Testis (tissue), 2 donors: ENCODE measurements at regions not wholly inside any gene's neighbourhood (a gene's known extent, or its start where the extent isn't known, plus 50 kb on each side); places are given as distances from the start of the nearest gene placed in this dataset.

Experiments
- DNase-seq: peaks from one replicate; pipeline ENCODE4 v3.0.0-alpha.2; 2019
- H3K27ac ChIP-seq, 2 donors: fragments of 200-600 bp; sonication (generic); one replicate each; pipeline ENCODE4 v1.5.1; 2019
- H3K27me3 ChIP-seq: fragments of 200-600 bp; sonication (generic); one replicate; pipeline ENCODE4 v1.5.1; 2019
- H3K36me3 ChIP-seq: fragments of 200-600 bp; sonication (generic); one replicate; pipeline ENCODE4 v1.5.1; 2017; ENCODE audit warnings: low read depth; ENCODE audit errors: missing control alignments
- H3K4me1 ChIP-seq: fragments of 200-600 bp; sonication (generic); one replicate; pipeline ENCODE4 v1.5.1; 2019
- H3K4me3 ChIP-seq, 2 donors: fragments of 200-600 bp; sonication (generic); one replicate each; pipeline ENCODE4 v1.5.1; 2017 to 2019
- H3K9me3 ChIP-seq: fragments of 200-600 bp; sonication (generic); one replicate; pipeline ENCODE4 v1.5.1; 2017
- CTCF ChIP-seq, 3 experiments: fragments of 450-650 bp in 2 of 3; fragments of 200-600 bp in 1 of 3; sonication (generic) in 1 of 3; IDR thresholded peaks; one replicate each; pipeline ENCODE4 v1.5.1; 2016 to 2019; ENCODE audit warnings: antibody characterized with exemption in 3 of 3, mild to moderate bottlenecking in 2 of 3, moderate library complexity in 1 of 3
- POLR2A ChIP-seq: fragments of 450-650 bp; IDR thresholded peaks from one replicate; pipeline ENCODE4 v1.6.1; 2017; ENCODE audit warnings: antibody characterized with exemption, mild to moderate bottlenecking, moderate library complexity
- WGBS, 2 donors: methylation state at CpG; one replicate each; pipeline ENCODE4 v1.1.5; 2018; 5-methylcytosine and 5-hydroxymethylcytosine counted together
- intact Hi-C: fragments of 100-400 bp; cut with DNase I; formaldehyde crosslinking; loops from one replicate; pipeline ENCODE4 v1.15.1; 2023; ENCODE audit warnings: low total_unique reads

- intact Hi-C loops, result no loop called here
- TF ChIP-seq POLR2A, result no peak
- no peak for TF ChIP-seq CTCF (IDR thresholded peaks at IDR 0.05)
- Histone ChIP-seq H3K27me3 (no peaks in the 10 kb centered on the region), H3K4me3 (no peak overlapping the region), H3K9me3 (no peaks in the 10 kb centered on the region), H3K4me1 (no peaks in the 10 kb centered on the region), H3K36me3 (no peaks in the 10 kb centered on the region), H3K27ac (no peak overlapping the region)
- WGBS, 2 donors, result 84 to 94% methylated on average over 2 of the region's 2 CpGs
- DNase-seq, result no peak
Observed at GRCh38 chr6:90928051-90928450, 341.2 kb upstream of the MAP3K7 start.

- WGBS, 2 donors, result 70 to 73% methylated on average over 4 of the region's 4 CpGs
- intact Hi-C loops, result no loop called here
- DNase-seq, result no peak
Observed at GRCh38 chr6:90925726-90926125, 338.9 kb upstream of the MAP3K7 start.

GRCh38 chr6:90922325-90922724, 335.5 kb upstream of the MAP3K7 start:
- TF ChIP-seq CTCF (IDR thresholded peaks at IDR 0.05) (no peak), POLR2A (no peak)
- no peaks in the 10 kb centered on the region for H3K4me1 ChIP-seq
- no peaks in the 10 kb centered on the region for H3K36me3 ChIP-seq
- H3K9me3 ChIP-seq, result no peaks in the 10 kb centered on the region
- H3K4me3 ChIP-seq, result no peak overlapping the region
- H3K27me3 ChIP-seq, result no peaks in the 10 kb centered on the region
- WGBS, 2 donors, result 88 to 95% methylated on average over 1 of the region's 1 CpG
- H3K27ac ChIP-seq, result no peak overlapping the region
- DNase-seq, result no peak
- intact Hi-C loops, result no loop called here

More at GRCh38 chr6:90925726-90926125, 338.9 kb upstream of the MAP3K7 start:
- H3K27ac ChIP-seq, result no peak overlapping the region
- H3K9me3 ChIP-seq, result no peaks in the 10 kb centered on the region
- TF ChIP-seq POLR2A (no peak), CTCF (IDR thresholded peaks at IDR 0.05) (no peak)
- H3K4me3 ChIP-seq, result no peak overlapping the region
- no peaks in the 10 kb centered on the region for H3K4me1 ChIP-seq
- no peaks in the 10 kb centered on the region for H3K27me3 ChIP-seq
- H3K36me3 ChIP-seq, result no peaks in the 10 kb centered on the region

GRCh38 chr6:90918361-90918760, 331.5 kb upstream of the MAP3K7 start:
- no peak for TF ChIP-seq POLR2A
- TF ChIP-seq CTCF (IDR thresholded peaks at IDR 0.05), result no peak
- no peak overlapping the region for H3K27ac ChIP-seq
- no peak for DNase-seq
- no peaks in the 10 kb centered on the region for H3K9me3 ChIP-seq
- H3K4me1 ChIP-seq, result no peaks in the 10 kb centered on the region
- no peak overlapping the region for H3K4me3 ChIP-seq
- intact Hi-C loops, result no loop called here
- no peaks in the 10 kb centered on the region for H3K36me3 ChIP-seq
- H3K27me3 ChIP-seq, result no peaks in the 10 kb centered on the region

- H3K27ac ChIP-seq, result no peak overlapping the region
- intact Hi-C loops, result no loop called here
- no peak for DNase-seq
- H3K9me3 ChIP-seq, result no peaks in the 10 kb centered on the region
- no peaks in the 10 kb centered on the region for H3K36me3 ChIP-seq
- H3K27me3 ChIP-seq, result no peaks in the 10 kb centered on the region
- H3K4me3 ChIP-seq, result no peak overlapping the region
- H3K4me1 ChIP-seq, result no peaks in the 10 kb centered on the region
- TF ChIP-seq POLR2A (no peak), CTCF (IDR thresholded peaks at IDR 0.05) (no peak)
Observed at GRCh38 chr6:90917376-90917775, 330.5 kb upstream of the MAP3K7 start.
